H9 (cell line): ENCODE measurements at regions not wholly inside any gene's neighbourhood (a gene's known extent, or its start where the extent isn't known, plus 50 kb on each side); places are given as distances from the start of the nearest gene placed in this dataset.

Experiments
- DNase-seq: peaks from one replicate; pipeline ENCODE4 v3.0.0-alpha.2; 2017
- H2AFZ ChIP-seq: one replicate; pipeline ENCODE4 v1.6.1; 2013; ENCODE audit warnings: mild to moderate bottlenecking, low read length, control low read depth, moderate library complexity
- H2AK5ac ChIP-seq: 2 replicates; pipeline ENCODE4 v1.6.1; 2013; ENCODE audit warnings: low read length, control low read depth, mixed read lengths; ENCODE audit not compliant: insufficient read length
- H2BK120ac ChIP-seq: one replicate; pipeline ENCODE4 v1.6.1; 2013; ENCODE audit warnings: low read depth, mild to moderate bottlenecking, low read length, control low read depth, inconsistent platforms; ENCODE audit not compliant: poor library complexity, severe bottlenecking
- H2BK12ac ChIP-seq: 2 replicates; pipeline ENCODE4 v1.6.1; 2013; ENCODE audit warnings: low read length, control low read depth, mixed read lengths, low read depth; ENCODE audit not compliant: insufficient read length
- H2BK15ac ChIP-seq: 2 replicates; pipeline ENCODE4 v1.6.1; 2013; ENCODE audit warnings: low read depth, low read length, control low read depth
- H2BK20ac ChIP-seq: one replicate; pipeline ENCODE4 v1.6.1; 2013; ENCODE audit warnings: low read depth, mild to moderate bottlenecking, low read length, control low read depth, inconsistent platforms; ENCODE audit not compliant: poor library complexity, severe bottlenecking
- H2BK5ac ChIP-seq: 2 replicates; pipeline ENCODE4 v1.6.1; 2013; ENCODE audit warnings: low read length, control low read depth, mixed read lengths; ENCODE audit not compliant: insufficient read length
- H3K14ac ChIP-seq: 2 replicates; pipeline ENCODE4 v1.6.1; 2013; ENCODE audit warnings: low read length, control low read depth; ENCODE audit not compliant: insufficient read depth
- H3K18ac ChIP-seq: 2 replicates; pipeline ENCODE4 v1.6.1; 2013; ENCODE audit warnings: low read depth, mild to moderate bottlenecking, mixed read lengths, low read length, control low read depth; ENCODE audit not compliant: insufficient read length
- H3K23ac ChIP-seq: 2 replicates; pipeline ENCODE4 v1.6.1; 2013; ENCODE audit warnings: low read length, control low read depth, mixed read lengths, low read depth; ENCODE audit not compliant: insufficient read length
- H3K23me2 ChIP-seq: 2 replicates; pipeline ENCODE4 v1.6.1; 2013; ENCODE audit warnings: low read depth, mild to moderate bottlenecking, mixed read lengths, low read length, control low read depth; ENCODE audit not compliant: insufficient read length, poor library complexity, severe bottlenecking
- H3K27ac ChIP-seq: 2 replicates; pipeline ENCODE4 v1.5.1; 2013; ENCODE audit warnings: low read length, control low read depth, mixed read lengths, low read depth; ENCODE audit not compliant: insufficient read length
- H3K27me3 ChIP-seq: 2 replicates; pipeline ENCODE4 v1.6.1; 2013; ENCODE audit warnings: low read length, control low read depth, inconsistent platforms; ENCODE audit not compliant: insufficient read depth
- H3K4ac ChIP-seq: 2 replicates; pipeline ENCODE4 v1.6.1; 2013; ENCODE audit warnings: low read depth, mild to moderate bottlenecking, control low read depth, inconsistent platforms, low read length, moderate library complexity
- H3K4me1 ChIP-seq: 2 replicates; pipeline ENCODE4 v1.6.1; 2013; ENCODE audit warnings: low read length, control low read depth, inconsistent platforms; ENCODE audit not compliant: insufficient read depth
- H3K4me2 ChIP-seq: 2 replicates; pipeline ENCODE4 v1.6.1; 2013; ENCODE audit warnings: low read length, control low read depth, mixed read lengths; ENCODE audit not compliant: insufficient read length, insufficient read depth
- H3K56ac ChIP-seq: 2 replicates; pipeline ENCODE4 v1.6.1; 2013; ENCODE audit warnings: low read depth, mild to moderate bottlenecking, mixed read lengths, low read length, control low read depth; ENCODE audit not compliant: insufficient read length
- H3K79me1 ChIP-seq: 2 replicates; pipeline ENCODE4 v1.6.1; 2013; ENCODE audit warnings: low read depth, mild to moderate bottlenecking, moderate library complexity, low read length, control low read depth, inconsistent platforms; ENCODE audit not compliant: insufficient read depth, poor library complexity, severe bottlenecking
- H3K79me2 ChIP-seq: 2 replicates; pipeline ENCODE4 v1.6.1; 2013; ENCODE audit warnings: low read length, control low read depth, inconsistent platforms; ENCODE audit not compliant: insufficient read depth
- H3K9ac ChIP-seq: 2 replicates; pipeline ENCODE4 v1.6.1; 2013; ENCODE audit warnings: low read length, control low read depth, mixed read lengths; ENCODE audit not compliant: insufficient read length; ENCODE audit errors: extremely low read depth
- H3K9me3 ChIP-seq: one replicate; pipeline ENCODE4 v1.6.1; 2013; ENCODE audit warnings: low read depth, low read length, inconsistent platforms; ENCODE audit not compliant: control insufficient read depth
- H3T11ph ChIP-seq: one replicate; pipeline ENCODE4 v1.6.1; 2013; ENCODE audit warnings: mild to moderate bottlenecking, low read length, control low read depth, inconsistent platforms
- H4K20me1 ChIP-seq: one replicate; pipeline ENCODE4 v1.6.1; 2013; ENCODE audit not compliant: control insufficient read depth, insufficient read length, insufficient read depth
- H4K5ac ChIP-seq: 2 replicates; pipeline ENCODE4 v1.6.1; 2013; ENCODE audit warnings: low read depth, mild to moderate bottlenecking, mixed read lengths, low read length, control low read depth; ENCODE audit not compliant: insufficient read length
- H4K8ac ChIP-seq: replicated peaks from 2 replicates; pipeline ENCODE4 v1.6.1; 2013; ENCODE audit warnings: low read length, control low read depth, mixed read lengths, low read depth; ENCODE audit not compliant: insufficient read length
- H4K91ac ChIP-seq: 2 replicates; pipeline ENCODE4 v1.6.1; 2013; ENCODE audit warnings: low read depth, mild to moderate bottlenecking, moderate library complexity, mixed read lengths, low read length, control low read depth; ENCODE audit not compliant: insufficient read length
- H3K27ac Mint-ChIP-seq, 3 experiments: 2 replicates in 2 of 3; 3 replicates in 1 of 3; pipeline ENCODE4 v1.8.0; 2020 to 2021; ENCODE audit warnings: mixed read lengths in 3 of 3, mild to moderate bottlenecking in 1 of 3, moderate library complexity in 1 of 3
- H3K27me3 Mint-ChIP-seq: 2 replicates; pipeline ENCODE4 v1.8.0; 2021; ENCODE audit warnings: low read depth, mild to moderate bottlenecking, moderate library complexity, mixed read lengths
- H3K36me3 Mint-ChIP-seq, 3 experiments: 2 replicates in 2 of 3; 3 replicates in 1 of 3; pipeline ENCODE4 v1.8.0; 2020 to 2021; ENCODE audit warnings: low read depth in 3 of 3, mixed read lengths in 3 of 3; ENCODE audit not compliant: insufficient read depth in 1 of 3
- H3K4me1 Mint-ChIP-seq, 2 experiments: 2 replicates each; pipeline ENCODE4 v1.8.0; 2020; ENCODE audit warnings: mixed read lengths in 2 of 2
- H3K4me3 Mint-ChIP-seq, 2 experiments: 2 replicates in 1 of 2; 3 replicates in 1 of 2; pipeline ENCODE4 v1.8.0; 2020 to 2021; ENCODE audit warnings: mild to moderate bottlenecking in 2 of 2, mixed read lengths in 2 of 2, moderate library complexity in 1 of 2
- H3K9me3 Mint-ChIP-seq, 2 experiments: 2 replicates in 1 of 2; 3 replicates in 1 of 2; pipeline ENCODE4 v1.8.0; 2020; ENCODE audit warnings: mild to moderate bottlenecking in 2 of 2, mixed read lengths in 2 of 2, moderate library complexity in 1 of 2
- CTCF ChIP-seq: fragments of 200-600 bp; sonication (generic); conservative IDR thresholded peaks from 3 replicates; pipeline ENCODE4 v1.8.0; 2021; ENCODE audit warnings: antibody characterized with exemption, mild to moderate bottlenecking
- WGBS: extraction: QIAGEN DNeasy Blood & Tissue Kit; methylation state at CpG from one replicate; pipeline ENCODE4 v1.1.7; 2013; ENCODE audit warnings: missing lambda C conversion rate, low lambda C conversion rate, mixed read lengths; ENCODE audit not compliant: insufficient read length; ENCODE audit errors: extremely low coverage; 5-methylcytosine and 5-hydroxymethylcytosine counted together

- H2AK5ac ChIP-seq, result no peak overlapping the region
- H3K4ac ChIP-seq, result no peak overlapping the region
- no peak for DNase-seq
- H3K23ac ChIP-seq, result no peak overlapping the region
- H3K4me1 Mint-ChIP-seq, result peaks cover 9% of the 10 kb centered on the region in 2 experiments
- H3T11ph ChIP-seq, result no peak overlapping the region
- no peak overlapping the region for H2AFZ ChIP-seq
- no CpG with 5 or more reads among the region's 3 CpGs for WGBS
- peaks cover 0 to 7% (median 0%) of the 10 kb centered on the region in 3 experiments; a peak in 2 of 7 replicates for H3K36me3 Mint-ChIP-seq
- H3K4me2 ChIP-seq, result no peak overlapping the region
- H3K23me2 ChIP-seq, result no peaks in the 10 kb centered on the region
- H3K9me3 Mint-ChIP-seq, result peaks cover 7% of the 10 kb centered on the region in 2 experiments
- H3K27ac ChIP-seq, result no peak overlapping the region
- no peak overlapping the region for H3K56ac ChIP-seq
- H3K79me2 ChIP-seq, result no peaks in the 10 kb centered on the region
- H3K27me3 ChIP-seq, result no peaks in the 10 kb centered on the region
- H3K18ac ChIP-seq, result no peak overlapping the region
- H3K27me3 Mint-ChIP-seq, result no peaks in the 10 kb centered on the region
- H2BK120ac ChIP-seq, result no peak overlapping the region
- H2BK20ac ChIP-seq, result no peak overlapping the region
- no peak overlapping the region for H2BK12ac ChIP-seq
- H3K4me1 ChIP-seq, result no peaks in the 10 kb centered on the region; the same call in 1 of the 2 replicates
- no peak for TF ChIP-seq CTCF
- no peaks in the 10 kb centered on the region for H4K20me1 ChIP-seq
- H4K5ac ChIP-seq, result no peak overlapping the region
- peaks cover 6% of the 10 kb centered on the region for H3K9me3 ChIP-seq
- no peak overlapping the region for H3K14ac ChIP-seq
- H2BK15ac ChIP-seq, result no peak overlapping the region
- H2BK5ac ChIP-seq, result no peak overlapping the region
- no peak overlapping the region for H4K91ac ChIP-seq
- H3K27ac Mint-ChIP-seq, result no peak overlapping the region; a peak in 1 of 7 replicates
- H3K79me1 ChIP-seq, result no peaks in the 10 kb centered on the region
- H3K4me3 Mint-ChIP-seq, result no peak overlapping the region; a peak in 1 of 5 replicates
- H3K9ac ChIP-seq, result no peak overlapping the region
- no peak overlapping the region for H4K8ac ChIP-seq
Observed at GRCh38 chr12:92991134-92991533, 62.0 kb upstream of the EEA1 start.
